HepG2 (cell line): ENCODE measurements at regions not wholly inside any gene's neighbourhood (a gene's known extent, or its start where the extent isn't known, plus 50 kb on each side); places are given as distances from the start of the nearest gene placed in this dataset.

ENCODE experiments used
- ATAC-seq: fragments of 200-7000 bp; cut with Tn5 transposase; 3 replicates; pipeline ENCODE4 v1.9.1; 2020; ENCODE audit warnings: mild to moderate bottlenecking, moderate library complexity
- BruUV-seq: library from RNA; stranded (reverse); fragments of 400-500 nt; replicated peaks from 2 replicates; lab custom pipeline; 2021; lab: Mats Ljungman, UMichigan
- CTCF ChIA-PET: fragments of 300-600 bp; formaldehyde crosslinking; extraction: SDS; loops from one replicate; lab custom pipeline; 2021; ENCODE audit warnings: low total read pairs, inconsistent platforms, low intra/inter-chr PET ratio; lab: Yijun Ruan, JAX
- POLR2A ChIA-PET: fragments of 350-600 bp; sonication (Branson Sonifier 250); formaldehyde crosslinking; loops from one replicate; lab custom pipeline; 2020; ENCODE audit warnings: antibody characterized with exemption, inconsistent platforms; lab: Yijun Ruan, JAX
- DNase-seq: peaks from one replicate; pipeline ENCODE4 v3.0.0-alpha.2; 2015; ENCODE audit warnings: low spot score
- FAIRE-seq: peaks from 3 replicates; lab custom pipeline; 2011; peaks lifted over from hg19 to GRCh38; lab: Jason Lieb, UNC
- H2AFZ ChIP-seq: one replicate; pipeline ENCODE4 v1.6.1; 2011; ENCODE audit warnings: low read length, inconsistent platforms
- H3K27ac ChIP-seq: fragments of 300-600 bp; 3 replicates; pipeline ENCODE4 v1.8.0; 2011; ENCODE audit warnings: mixed run types, mild to moderate bottlenecking, mixed read lengths, low read length, inconsistent platforms; ENCODE audit not compliant: insufficient read depth; ENCODE audit errors: extremely low read length
- H3K27me3 ChIP-seq, 2 experiments: fragments of 200-600 bp in 1 of 2; 2 replicates in 1 of 2; 3 replicates in 1 of 2; pipeline versions ENCODE4 v1.6.0 to v1.8.0; 2011; ENCODE audit warnings: low read length in 2 of 2, mild to moderate bottlenecking in 2 of 2, moderate library complexity in 2 of 2, inconsistent platforms in 1 of 2; ENCODE audit not compliant: insufficient read depth in 2 of 2, control insufficient read depth in 1 of 2
- H3K36me3 ChIP-seq, 2 experiments: fragments of 200-600 bp in 1 of 2; replicated peaks in 1 of 2; 2 replicates in 1 of 2; 3 replicates in 1 of 2; pipeline versions ENCODE4 v1.5.1 to v1.8.0; 2011; ENCODE audit warnings: low read length in 2 of 2, inconsistent platforms in 1 of 2; ENCODE audit not compliant: insufficient read depth in 2 of 2, control insufficient read depth in 1 of 2
- H3K4me1 ChIP-seq: 2 replicates; pipeline ENCODE4 v1.5.1; 2012; ENCODE audit warnings: low read length, inconsistent platforms; ENCODE audit not compliant: insufficient read depth
- H3K4me2 ChIP-seq: 2 replicates; pipeline ENCODE4 v1.6.0; 2011; ENCODE audit warnings: low read depth, low read length, inconsistent platforms
- H3K4me3 ChIP-seq, 3 experiments: fragments of 200-600 bp in 1 of 3; sonication (generic), shearing (Covaris generic) in 1 of 3; replicated peaks in 1 of 3; 2 replicates each; pipeline ENCODE4 v1.5.1; 2011 to 2016; ENCODE audit warnings: low read length in 3 of 3, inconsistent platforms in 2 of 3, low read depth in 2 of 3, mild to moderate bottlenecking in 2 of 3, control low read depth in 1 of 3, mixed read lengths in 1 of 3; ENCODE audit not compliant: insufficient read depth in 1 of 3
- H3K79me2 ChIP-seq: one replicate; pipeline ENCODE4 v1.6.1; 2011; ENCODE audit warnings: low read length, inconsistent platforms; ENCODE audit not compliant: insufficient read depth
- H3K9ac ChIP-seq: 2 replicates; pipeline ENCODE4 v1.6.0; 2011; ENCODE audit warnings: mild to moderate bottlenecking, low read depth, low read length, inconsistent platforms; ENCODE audit not compliant: insufficient read depth
- H3K9me3 ChIP-seq: 2 replicates; pipeline ENCODE4 v1.5.1; 2012; ENCODE audit warnings: mild to moderate bottlenecking, low read length
- H4K20me1 ChIP-seq: 2 replicates; pipeline ENCODE4 v1.6.0; 2011; ENCODE audit warnings: inconsistent platforms, mild to moderate bottlenecking, low read length, moderate library complexity; ENCODE audit not compliant: insufficient read depth
- CHCHD3 ChIP-seq: sonication (generic); formaldehyde crosslinking; IDR thresholded peaks from 2 replicates; pipeline ENCODE4 v1.8.0; 2022; ENCODE audit warnings: mild to moderate bottlenecking, missing genetic modification reagents, moderate library complexity
- IRF2 ChIP-seq: IDR thresholded peaks from 2 replicates; pipeline ENCODE4 v1.6.1; 2018; ENCODE audit warnings: missing genetic modification reagents, missing compliant biosample characterization
- KLF15 ChIP-seq: sonication (generic); formaldehyde crosslinking; IDR thresholded peaks from 2 replicates; pipeline ENCODE4 v1.8.1; 2023; ENCODE audit warnings: borderline replicate concordance, mild to moderate bottlenecking, inconsistent platforms, missing genetic modification reagents, mixed read lengths
- PLSCR1 ChIP-seq: sonication (generic); formaldehyde crosslinking; IDR thresholded peaks from 2 replicates; pipeline ENCODE4 v1.5.0; 2020; ENCODE audit warnings: missing genetic modification reagents, mild to moderate bottlenecking, borderline replicate concordance
- POGZ ChIP-seq: sonication (generic); formaldehyde crosslinking; IDR thresholded peaks from 2 replicates; pipeline ENCODE4 v1.4.0; 2020; ENCODE audit warnings: mild to moderate bottlenecking, missing genetic modification reagents
- SATB2 ChIP-seq: sonication (generic); formaldehyde crosslinking; IDR thresholded peaks from 2 replicates; pipeline ENCODE4 v1.5.0; 2020; ENCODE audit warnings: missing genetic modification reagents
- SNAI1 ChIP-seq: sonication (generic); formaldehyde crosslinking; IDR thresholded peaks from 2 replicates; pipeline ENCODE4 v1.5.0; 2020; ENCODE audit warnings: mild to moderate bottlenecking, missing genetic modification reagents, borderline replicate concordance
- TCF7 ChIP-seq: sonication (generic); IDR thresholded peaks from 2 replicates; pipeline ENCODE4 v1.6.1; 2016; ENCODE audit warnings: antibody characterized with exemption, low read depth
- THAP8 ChIP-seq: sonication (generic); formaldehyde crosslinking; IDR thresholded peaks from 2 replicates; pipeline ENCODE4 v1.5.1; 2020; ENCODE audit warnings: missing genetic modification reagents, mild to moderate bottlenecking, borderline replicate concordance
- ZBTB38 ChIP-seq: sonication (generic); formaldehyde crosslinking; IDR thresholded peaks from 2 replicates; pipeline ENCODE4 v1.5.1; 2020; ENCODE audit warnings: mild to moderate bottlenecking, missing genetic modification reagents
- ZNF737 ChIP-seq: sonication (generic); formaldehyde crosslinking; IDR thresholded peaks from 2 replicates; pipeline ENCODE4 v1.5.0; 2020; ENCODE audit warnings: missing genetic modification reagents, mild to moderate bottlenecking, borderline replicate concordance
- ZNF770 ChIP-seq: sonication (generic); formaldehyde crosslinking; IDR thresholded peaks from 2 replicates; pipeline ENCODE4 v1.5.0; 2020; ENCODE audit warnings: mild to moderate bottlenecking, missing genetic modification reagents
- ZSCAN30 ChIP-seq: sonication (generic); formaldehyde crosslinking; IDR thresholded peaks from 2 replicates; pipeline ENCODE4 v1.5.0; 2020; ENCODE audit warnings: mild to moderate bottlenecking, missing genetic modification reagents
- WGBS: methylation state at CpG from one replicate; pipeline ENCODE4 v1.1.6; 2017; ENCODE audit warnings: low lambda C conversion rate; 5-methylcytosine and 5-hydroxymethylcytosine counted together
- in situ Hi-C: cut with HindIII; loops from 2 replicates; pipeline ENCODE4 v1.10.0; 2017; ENCODE audit warnings: low pct_unique_long_range_greater_than_20kb; ENCODE audit not compliant: extremely low pct_ligation_motif_present
- intact Hi-C: fragments of 100-400 bp; cut with micrococcal nuclease; formaldehyde crosslinking; loops from one replicate; pipeline ENCODE4 v1.10.0; 2022; ENCODE audit not compliant: unreplicated experiment
- TF ChIP-seq, protein P1 (sequence below): sonication (generic); formaldehyde crosslinking; IDR thresholded peaks from 2 replicates; pipeline ENCODE4 v1.5.0; 2020; ENCODE audit warnings: mild to moderate bottlenecking, missing genetic modification reagents
- TF ChIP-seq, protein P2 (sequence below): sonication (generic); formaldehyde crosslinking; IDR thresholded peaks from 2 replicates; pipeline ENCODE4 v1.4.0; 2020; ENCODE audit warnings: mild to moderate bottlenecking, low read depth, missing genetic modification reagents
- TF ChIP-seq, protein P3 (sequence below): sonication (generic); formaldehyde crosslinking; conservative IDR thresholded peaks from 2 replicates; pipeline ENCODE4 v1.8.0; 2022; ENCODE audit warnings: low read depth, missing genetic modification reagents

DNA sequence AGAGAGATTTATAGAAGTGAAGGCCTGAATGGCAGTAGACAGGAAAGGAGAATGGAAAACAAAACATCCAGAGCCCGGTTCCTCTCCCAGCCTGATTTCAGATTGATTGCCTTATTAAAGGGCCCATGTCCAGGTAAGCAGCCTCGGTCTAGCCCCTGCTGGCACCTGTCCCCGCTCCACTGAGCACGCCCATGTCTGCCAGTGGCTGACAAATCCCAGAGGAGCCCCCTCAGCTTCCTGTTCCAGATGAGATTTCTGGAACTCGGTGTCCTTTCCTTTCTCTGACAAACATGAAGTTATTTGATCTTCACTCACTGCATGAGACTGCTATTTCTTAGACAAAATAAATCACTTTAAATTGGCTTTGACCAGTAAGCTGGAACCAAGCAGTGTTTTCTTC is 187.0 kb upstream of the ADCY2 start:
- FAIRE-seq (no peak), DNase-seq (no peak), ATAC-seq (no peak)
- Histone ChIP-seq H3K4me3 (no peak overlapping the region), H3K27me3 (no peaks in the 10 kb centered on the region), H3K4me2 (no peak overlapping the region), H3K79me2 (no peaks in the 10 kb centered on the region), H3K36me3 (no peaks in the 10 kb centered on the region), H3K9me3 (no peaks in the 10 kb centered on the region), H4K20me1 (no peaks in the 10 kb centered on the region), H3K4me1 (no peaks in the 10 kb centered on the region), H3K9ac (no peak overlapping the region), H3K27ac (no peak overlapping the region), H2AFZ (no peak overlapping the region)
- POLR2A ChIA-PET = no interaction called here
- CTCF ChIA-PET = no interaction called here
- WGBS = 13% methylated on average over 4 of the region's 5 CpGs
- intact Hi-C loops (no loop called here), in situ Hi-C loops (no loop called here)
- no TSS peak for BruUV-seq
- TF ChIP-seq THAP8 (CRISPR knock-in tag) (no peak), ZNF770 (no peak), ZSCAN30 (CRISPR knock-in tag) (no peak), ZNF737 (no peak), KLF15 (no peak), ZBTB38 (CRISPR knock-in tag) (no peak), SNAI1 (no peak), SATB2 (CRISPR knock-in tag) (no peak), PLSCR1 (no peak), IRF2 (CRISPR knock-in tag) (no peak), TCF7 (no peak), CHCHD3 (CRISPR knock-in tag) (no peak), POGZ (no peak)
- TF ChIP-seq, protein P1, sequence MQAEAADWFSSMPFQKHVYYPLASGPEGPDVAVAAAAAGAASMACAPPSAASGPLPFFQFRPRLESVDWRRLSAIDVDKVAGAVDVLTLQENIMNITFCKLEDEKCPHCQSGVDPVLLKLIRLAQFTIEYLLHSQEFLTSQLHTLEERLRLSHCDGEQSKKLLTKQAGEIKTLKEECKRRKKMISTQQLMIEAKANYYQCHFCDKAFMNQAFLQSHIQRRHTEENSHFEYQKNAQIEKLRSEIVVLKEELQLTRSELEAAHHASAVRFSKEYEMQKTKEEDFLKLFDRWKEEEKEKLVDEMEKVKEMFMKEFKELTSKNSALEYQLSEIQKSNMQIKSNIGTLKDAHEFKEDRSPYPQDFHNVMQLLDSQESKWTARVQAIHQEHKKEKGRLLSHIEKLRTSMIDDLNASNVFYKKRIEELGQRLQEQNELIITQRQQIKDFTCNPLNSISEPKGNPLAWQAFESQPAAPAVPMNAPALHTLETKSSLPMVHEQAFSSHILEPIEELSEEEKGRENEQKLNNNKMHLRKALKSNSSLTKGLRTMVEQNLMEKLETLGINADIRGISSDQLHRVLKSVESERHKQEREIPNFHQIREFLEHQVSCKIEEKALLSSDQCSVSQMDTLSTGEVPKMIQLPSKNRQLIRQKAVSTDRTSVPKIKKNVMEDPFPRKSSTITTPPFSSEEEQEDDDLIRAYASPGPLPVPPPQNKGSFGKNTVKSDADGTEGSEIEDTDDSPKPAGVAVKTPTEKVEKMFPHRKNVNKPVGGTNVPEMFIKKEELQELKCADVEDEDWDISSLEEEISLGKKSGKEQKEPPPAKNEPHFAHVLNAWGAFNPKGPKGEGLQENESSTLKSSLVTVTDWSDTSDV (CRISPR knock-in tag) = no peak
- TF ChIP-seq, protein P2, sequence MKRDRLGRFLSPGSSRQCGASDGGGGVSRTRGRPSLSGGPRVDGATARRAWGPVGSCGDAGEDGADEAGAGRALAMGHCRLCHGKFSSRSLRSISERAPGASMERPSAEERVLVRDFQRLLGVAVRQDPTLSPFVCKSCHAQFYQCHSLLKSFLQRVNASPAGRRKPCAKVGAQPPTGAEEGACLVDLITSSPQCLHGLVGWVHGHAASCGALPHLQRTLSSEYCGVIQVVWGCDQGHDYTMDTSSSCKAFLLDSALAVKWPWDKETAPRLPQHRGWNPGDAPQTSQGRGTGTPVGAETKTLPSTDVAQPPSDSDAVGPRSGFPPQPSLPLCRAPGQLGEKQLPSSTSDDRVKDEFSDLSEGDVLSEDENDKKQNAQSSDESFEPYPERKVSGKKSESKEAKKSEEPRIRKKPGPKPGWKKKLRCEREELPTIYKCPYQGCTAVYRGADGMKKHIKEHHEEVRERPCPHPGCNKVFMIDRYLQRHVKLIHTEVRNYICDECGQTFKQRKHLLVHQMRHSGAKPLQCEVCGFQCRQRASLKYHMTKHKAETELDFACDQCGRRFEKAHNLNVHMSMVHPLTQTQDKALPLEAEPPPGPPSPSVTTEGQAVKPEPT = no peak
- TF ChIP-seq, protein P3, sequence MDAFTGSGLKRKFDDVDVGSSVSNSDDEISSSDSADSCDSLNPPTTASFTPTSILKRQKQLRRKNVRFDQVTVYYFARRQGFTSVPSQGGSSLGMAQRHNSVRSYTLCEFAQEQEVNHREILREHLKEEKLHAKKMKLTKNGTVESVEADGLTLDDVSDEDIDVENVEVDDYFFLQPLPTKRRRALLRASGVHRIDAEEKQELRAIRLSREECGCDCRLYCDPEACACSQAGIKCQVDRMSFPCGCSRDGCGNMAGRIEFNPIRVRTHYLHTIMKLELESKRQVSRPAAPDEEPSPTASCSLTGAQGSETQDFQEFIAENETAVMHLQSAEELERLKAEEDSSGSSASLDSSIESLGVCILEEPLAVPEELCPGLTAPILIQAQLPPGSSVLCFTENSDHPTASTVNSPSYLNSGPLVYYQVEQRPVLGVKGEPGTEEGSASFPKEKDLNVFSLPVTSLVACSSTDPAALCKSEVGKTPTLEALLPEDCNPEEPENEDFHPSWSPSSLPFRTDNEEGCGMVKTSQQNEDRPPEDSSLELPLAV (CRISPR knock-in tag) = no peak
